ENCODE measurements at regions not wholly inside any gene's neighbourhood (a gene's known extent, or its start where the extent isn't known, plus 50 kb on each side); places are given as distances from the start of the nearest gene placed in this dataset.
A peak's percentile ranks its signal among the peaks of the same experiment; 100 is the strongest.

GRCh38 chr2:65662654-65663432 is 230.4 kb upstream of the SPRED2 start:
- no peak for TF ChIP-seq CTCF (IDR thresholded peaks at IDR 0.05)
- TF ChIP-seq POLR2A (IDR thresholded peaks at IDR 0.05), result no peak
- peak; percentile 49 to 72 (median 72) for TF ChIP-seq POLR2AphosphoS5 (IDR thresholded peaks at IDR 0.05)
